DND-41 (cell line): ENCODE measurements at regions not wholly inside any gene's neighbourhood (a gene's known extent, or its start where the extent isn't known, plus 50 kb on each side); places are given as distances from the start of the nearest gene placed in this dataset.

ENCODE experiments used
- ATAC-seq: fragments of 200-7000 bp; cut with Tn5 transposase; 3 replicates; pipeline ENCODE4 v1.9.1; 2021; ENCODE audit warnings: low read depth; ENCODE audit not compliant: insufficient read depth
- DNase-seq: peaks from one replicate; pipeline ENCODE4 v3.0.0-alpha.2; 2020
- H2AFZ ChIP-seq: 2 replicates; pipeline ENCODE4 v1.6.0; 2012; ENCODE audit warnings: low read depth, low read length
- H3K27ac ChIP-seq: 2 replicates; pipeline ENCODE4 v1.5.1; 2012; ENCODE audit warnings: low read length, inconsistent platforms
- H3K27me3 ChIP-seq: fragments of 200-600 bp; sonication (generic); 2 replicates; pipeline ENCODE4 v1.6.0; 2012; ENCODE audit warnings: low read length, mild to moderate bottlenecking, inconsistent platforms; ENCODE audit not compliant: insufficient read depth, poor library complexity
- H3K36me3 ChIP-seq: 2 replicates; pipeline ENCODE4 v1.5.1; 2012; ENCODE audit warnings: low read length, inconsistent platforms; ENCODE audit not compliant: insufficient read depth
- H3K4me1 ChIP-seq: 2 replicates; pipeline ENCODE4 v1.5.1; 2012; ENCODE audit warnings: mild to moderate bottlenecking, low read length; ENCODE audit not compliant: insufficient read depth
- H3K4me2 ChIP-seq: 2 replicates; pipeline ENCODE4 v1.6.0; 2012; ENCODE audit warnings: mild to moderate bottlenecking, moderate library complexity, low read length, inconsistent platforms; ENCODE audit not compliant: insufficient read depth
- H3K4me3 ChIP-seq, 2 experiments: fragments of 200-600 bp in 1 of 2; shearing (Covaris generic) in 1 of 2; 2 replicates each; pipeline ENCODE4 v1.5.1; 2012 to 2016; ENCODE audit warnings: inconsistent platforms in 2 of 2, low read length in 2 of 2, mild to moderate bottlenecking in 2 of 2, low read depth in 1 of 2, moderate library complexity in 1 of 2
- H3K79me2 ChIP-seq: 2 replicates; pipeline ENCODE4 v1.6.0; 2012; ENCODE audit warnings: low read length, inconsistent platforms; ENCODE audit not compliant: insufficient read depth
- H3K9ac ChIP-seq: 2 replicates; pipeline ENCODE4 v1.6.0; 2012; ENCODE audit warnings: low read depth, mild to moderate bottlenecking, inconsistent platforms, low read length, moderate library complexity
- H3K9me3 ChIP-seq: 2 replicates; pipeline ENCODE4 v1.5.1; 2012; ENCODE audit warnings: low read length, moderate library complexity, mild to moderate bottlenecking, inconsistent platforms; ENCODE audit not compliant: insufficient read depth, severe bottlenecking
- H4K20me1 ChIP-seq: 2 replicates; pipeline ENCODE4 v1.6.0; 2012; ENCODE audit warnings: low read length; ENCODE audit not compliant: insufficient read depth
- CTCF ChIP-seq: IDR thresholded peaks from 2 replicates; pipeline ENCODE4 v1.5.1; 2012; ENCODE audit warnings: borderline replicate concordance, low read length, moderate library complexity, mild to moderate bottlenecking; ENCODE audit not compliant: poor library complexity, severe bottlenecking; ENCODE audit errors: extremely low read depth
- EZH2 ChIP-seq: IDR thresholded peaks from 3 replicates; pipeline ENCODE4 v1.6.1; 2012; ENCODE audit warnings: borderline replicate concordance, low read depth, mild to moderate bottlenecking, moderate library complexity, low read length, inconsistent platforms; ENCODE audit not compliant: severe bottlenecking

- DNase-seq (no peak), ATAC-seq (no peak)
- Histone ChIP-seq H3K9ac (no peak overlapping the region), H3K9me3 (no peaks in the 10 kb centered on the region), H3K4me2 (no peak overlapping the region), H3K27ac (no peak overlapping the region), H3K27me3 (no peaks in the 10 kb centered on the region), H3K79me2 (no peaks in the 10 kb centered on the region), H4K20me1 (no peaks in the 10 kb centered on the region), H3K4me1 (no peaks in the 10 kb centered on the region), H3K36me3 (no peaks in the 10 kb centered on the region), H2AFZ (no peak overlapping the region), H3K4me3 (no peak overlapping the region)
- TF ChIP-seq EZH2: no peak
- TF ChIP-seq CTCF: no peak
Observed at GRCh38 chr7:153529651-153530165, 522.5 kb upstream of the DPP6 start.

GRCh38 chr7:153530441-153530840 lies 521.8 kb upstream of the DPP6 start:
- no peak overlapping the region for H3K9ac ChIP-seq
- no peaks in the 10 kb centered on the region for H3K79me2 ChIP-seq
- ATAC-seq (no peak), DNase-seq (no peak)
- no peaks in the 10 kb centered on the region for H3K36me3 ChIP-seq
- H2AFZ ChIP-seq: no peak overlapping the region
- TF ChIP-seq EZH2: no peak
- TF ChIP-seq CTCF: no peak
- no peaks in the 10 kb centered on the region for H4K20me1 ChIP-seq
- no peak overlapping the region for H3K27ac ChIP-seq
- no peaks in the 10 kb centered on the region for H3K27me3 ChIP-seq
- H3K9me3 ChIP-seq: no peaks in the 10 kb centered on the region
- H3K4me1 ChIP-seq: no peaks in the 10 kb centered on the region
- no peak overlapping the region for H3K4me2 ChIP-seq
- no peak overlapping the region for H3K4me3 ChIP-seq

- no peaks in the 10 kb centered on the region for H3K9me3 ChIP-seq
- TF ChIP-seq EZH2 (no peak), CTCF (no peak)
- no peak overlapping the region for H3K27ac ChIP-seq
- ATAC-seq: no peak
- no peaks in the 10 kb centered on the region for H3K79me2 ChIP-seq
- H3K9ac ChIP-seq: no peak overlapping the region
- no peaks in the 10 kb centered on the region for H3K4me1 ChIP-seq
- H3K36me3 ChIP-seq: no peaks in the 10 kb centered on the region
- no peak overlapping the region for H2AFZ ChIP-seq
- no peak for DNase-seq
- no peaks in the 10 kb centered on the region for H4K20me1 ChIP-seq
- H3K27me3 ChIP-seq: no peaks in the 10 kb centered on the region
- no peak overlapping the region for H3K4me3 ChIP-seq
- H3K4me2 ChIP-seq: no peak overlapping the region
Observed at GRCh38 chr7:153532326-153532725, 519.9 kb upstream of the DPP6 start.

GRCh38 chr7:153537271-153537670 lies 514.9 kb upstream of the DPP6 start:
- H3K9me3 ChIP-seq: no peaks in the 10 kb centered on the region
- no peak for DNase-seq
- H3K27me3 ChIP-seq: no peaks in the 10 kb centered on the region
- no peak for ATAC-seq
- H3K4me1 ChIP-seq: no peaks in the 10 kb centered on the region
- TF ChIP-seq EZH2 (no peak), CTCF (no peak)
- no peak overlapping the region for H3K27ac ChIP-seq
- H3K4me3 ChIP-seq: no peak overlapping the region
- no peak overlapping the region for H3K9ac ChIP-seq
- no peak overlapping the region for H3K4me2 ChIP-seq
- H3K36me3 ChIP-seq: no peaks in the 10 kb centered on the region
- H3K79me2 ChIP-seq: no peaks in the 10 kb centered on the region
- H4K20me1 ChIP-seq: no peaks in the 10 kb centered on the region
- H2AFZ ChIP-seq: no peak overlapping the region
